B cell (primary cell): ENCODE measurements at regions not wholly inside any gene's neighbourhood (a gene's known extent, or its start where the extent isn't known, plus 50 kb on each side); places are given as distances from the start of the nearest gene placed in this dataset.

ENCODE experiments used
- ATAC-seq: fragments of 200-7000 bp; cut with Tn5 transposase; one replicate; pipeline ENCODE4 v1.10.0; 2021; ENCODE audit warnings: low read depth, mild to moderate bottlenecking, moderate number of reproducible peaks, moderate library complexity
- CTCF ChIA-PET: fragments of 350-600 bp; sonication (Branson Sonifier 250); formaldehyde crosslinking; loops from one replicate; lab custom pipeline; 2021; ENCODE audit warnings: antibody characterized with exemption, inconsistent platforms; lab: Charles Lee
- POLR2A ChIA-PET: fragments of 350-600 bp; sonication (Branson Sonifier 250); formaldehyde crosslinking; loops from one replicate; lab custom pipeline; 2021; ENCODE audit warnings: antibody characterized with exemption; lab: Charles Lee
- DNase-seq: peaks from one replicate; pipeline ENCODE4 v3.0.0; 2013
- H2AFZ ChIP-seq: 2 replicates; pipeline ENCODE4 v1.6.1; 2012; ENCODE audit warnings: mild to moderate bottlenecking, low read depth, low read length; ENCODE audit not compliant: insufficient read depth, poor library complexity, severe bottlenecking
- H3K27ac ChIP-seq, 2 donors: 1 replicate in 1 of 2; 2 replicates in 1 of 2; pipeline ENCODE4 v1.5.1; 2012 to 2013; ENCODE audit warnings: low read length in 2 of 2, mild to moderate bottlenecking in 2 of 2, moderate library complexity in 1 of 2
- H3K27me3 ChIP-seq, 4 experiments: fragments of 200-600 bp in 1 of 4; sonication (generic) in 1 of 4; replicated peaks in 1 of 4; 1 replicate in 2 of 4; 2 replicates in 2 of 4; pipeline versions ENCODE4 v1.6.1 to v1.7.0; 2013 to 2016; ENCODE audit warnings: low read length in 3 of 4, mild to moderate bottlenecking in 2 of 4, mixed read lengths in 1 of 4, moderate library complexity in 1 of 4; ENCODE audit not compliant: insufficient read depth in 4 of 4, control insufficient read depth in 3 of 4; ENCODE audit errors: control extremely low read depth in 1 of 4
- H3K36me3 ChIP-seq, 2 experiments: replicated peaks in 1 of 2; 1 replicate in 1 of 2; 2 replicates in 1 of 2; pipeline versions ENCODE4 v1.6.1 to v1.7.1; 2013; ENCODE audit warnings: low read length in 1 of 2; ENCODE audit not compliant: insufficient read depth in 2 of 2, control insufficient read depth in 1 of 2; ENCODE audit errors: control extremely low read depth in 1 of 2, extremely low read depth in 1 of 2
- H3K4me1 ChIP-seq, 2 donors: fragments of 200-600 bp in 1 of 2; sonication (generic) in 1 of 2; 1 replicate in 1 of 2; 2 replicates in 1 of 2; pipeline versions ENCODE4 v1.5.1 to v1.6.1; 2013 to 2017; ENCODE audit warnings: low read length in 2 of 2; ENCODE audit not compliant: control insufficient read depth in 2 of 2, insufficient read depth in 2 of 2
- H3K4me2 ChIP-seq: replicated peaks from 2 replicates; pipeline ENCODE3; 2012; ENCODE audit warnings: mild to moderate bottlenecking, low read depth, low read length; ENCODE audit not compliant: poor library complexity, severe bottlenecking
- H3K4me3 ChIP-seq, 5 experiments: fragments of 200-600 bp in 1 of 5; sonication (generic) in 1 of 5; 1 replicate in 3 of 5; 2 replicates in 2 of 5; pipeline versions ENCODE4 v1.5.1 to v1.7.0; 2011 to 2016; ENCODE audit warnings: low read length in 4 of 5, mild to moderate bottlenecking in 4 of 5, low read depth in 2 of 5, control low read depth in 1 of 5, moderate library complexity in 1 of 5; ENCODE audit not compliant: insufficient read depth in 1 of 5; ENCODE audit errors: control extremely low read depth in 1 of 5, extremely low read depth in 1 of 5
- H3K79me2 ChIP-seq: fragments of 200-600 bp; sonication (generic); one replicate; pipeline ENCODE4 v1.6.0; 2016; ENCODE audit warnings: low read length; ENCODE audit not compliant: control insufficient read depth, insufficient read depth
- H3K9ac ChIP-seq: fragments of 200-600 bp; sonication (generic); 2 replicates; pipeline ENCODE4 v1.6.1; 2017; ENCODE audit warnings: mild to moderate bottlenecking, low read length, moderate library complexity
- H3K9me3 ChIP-seq, 3 donors: one replicate each; pipeline versions ENCODE4 v1.6.1 to v1.7.1; 2013; ENCODE audit warnings: low read length in 2 of 3; ENCODE audit not compliant: control insufficient read depth in 2 of 3, insufficient read depth in 1 of 3; ENCODE audit errors: control extremely low read depth in 1 of 3
- H4K20me1 ChIP-seq: 2 replicates; pipeline ENCODE4 v1.6.0; 2012; ENCODE audit warnings: mild to moderate bottlenecking, low read length; ENCODE audit not compliant: insufficient read depth, control insufficient read depth, poor library complexity, severe bottlenecking
- H3K27ac Mint-ChIP-seq: one replicate; pipeline ENCODE4 v1.8.0; 2021; ENCODE audit warnings: mixed read lengths
- H3K27me3 Mint-ChIP-seq: one replicate; pipeline ENCODE4 v1.8.0; 2021; ENCODE audit warnings: mixed read lengths
- H3K4me1 Mint-ChIP-seq: one replicate; pipeline ENCODE4 v1.8.0; 2021; ENCODE audit warnings: mixed read lengths
- H3K4me3 Mint-ChIP-seq: one replicate; pipeline ENCODE4 v1.8.0; 2021; ENCODE audit warnings: mixed read lengths
- H3K9me3 Mint-ChIP-seq: one replicate; pipeline ENCODE4 v1.8.0; 2022; ENCODE audit warnings: mixed read lengths; ENCODE audit not compliant: insufficient read depth
- CTCF ChIP-seq: fragments of 200-600 bp; IDR thresholded peaks from one replicate; pipeline ENCODE4 v1.8.0; 2022; ENCODE audit warnings: antibody characterized with exemption, mild to moderate bottlenecking
- EZH2 ChIP-seq: IDR thresholded peaks from 2 replicates; pipeline ENCODE4 v1.6.1; 2012; ENCODE audit warnings: borderline replicate concordance, low read depth, mild to moderate bottlenecking, moderate library complexity, low read length; ENCODE audit not compliant: insufficient read depth, poor library complexity, severe bottlenecking
- WGBS: methylation state at CpG from one replicate; pipeline ENCODE4 v1.1.5; 2013; ENCODE audit warnings: missing lambda C conversion rate; ENCODE audit not compliant: insufficient coverage; 5-methylcytosine and 5-hydroxymethylcytosine counted together
- intact Hi-C: fragments of 100-400 bp; cut with micrococcal nuclease; formaldehyde crosslinking; loops from one replicate; pipeline ENCODE4 v1.10.0; 2022

- no peaks in the 10 kb centered on the region for H3K79me2 ChIP-seq
- H3K4me3 Mint-ChIP-seq: no peak overlapping the region
- no peak for ATAC-seq
- intact Hi-C loops: no loop called here
- H3K27ac ChIP-seq: no peak overlapping the region
- no peak overlapping the region for H3K9ac ChIP-seq
- H3K27ac Mint-ChIP-seq: no peak overlapping the region
- CTCF ChIA-PET: interaction anchor here (1.3 kb wide), 1 partner anchor 137 kb away, joined by 4 read pairs; no protein-coding TSS in a partner anchor
- H2AFZ ChIP-seq: no peak overlapping the region
- TF ChIP-seq CTCF (no peak), EZH2 (no peak)
- H4K20me1 ChIP-seq: no peaks in the 10 kb centered on the region
- H3K36me3 ChIP-seq: no peaks in the 10 kb centered on the region
- POLR2A ChIA-PET: no interaction called here
- H3K4me3 ChIP-seq: no peak overlapping the region
- H3K9me3 Mint-ChIP-seq: no peaks in the 10 kb centered on the region
- no peaks in the 10 kb centered on the region for H3K4me1 Mint-ChIP-seq
- DNase-seq: no peak
- peaks cover 6% of the 10 kb centered on the region for H3K27me3 Mint-ChIP-seq
- no peak overlapping the region for H3K4me2 ChIP-seq
- H3K9me3 ChIP-seq: no peaks in the 10 kb centered on the region
- no peaks in the 10 kb centered on the region for H3K4me1 ChIP-seq
- 100% methylated on average over 1 of the region's 3 CpGs for WGBS
- no peaks in the 10 kb centered on the region for H3K27me3 ChIP-seq
Measured at GRCh38 chr1:94668528-94668927, 127.0 kb upstream of the F3 start.

GRCh38 chr1:94667818-94668217 lies 126.3 kb upstream of the F3 start:
- CTCF ChIA-PET: no interaction called here
- H3K27ac Mint-ChIP-seq: no peak overlapping the region
- ATAC-seq: no peak

More at GRCh38 chr1:94667818-94668217, 126.3 kb upstream of the F3 start:
- intact Hi-C loops: no loop called here
- TF ChIP-seq EZH2 (no peak), CTCF (no peak)
- no peak overlapping the region for H2AFZ ChIP-seq
- POLR2A ChIA-PET: no interaction called here
- no peak overlapping the region for H3K4me2 ChIP-seq
- H4K20me1 ChIP-seq: no peaks in the 10 kb centered on the region
- H3K4me3 ChIP-seq: no peak overlapping the region
- WGBS: 97% methylated on average over 7 of the region's 7 CpGs
- Mint-ChIP-seq H3K4me1 (no peaks in the 10 kb centered on the region), H3K27me3 (peaks cover 6% of the 10 kb centered on the region), H3K4me3 (no peak overlapping the region), H3K9me3 (no peaks in the 10 kb centered on the region)
- no peaks in the 10 kb centered on the region for H3K36me3 ChIP-seq
- no peak overlapping the region for H3K9ac ChIP-seq
- H3K9me3 ChIP-seq: no peaks in the 10 kb centered on the region
- DNase-seq: no peak
- H3K27me3 ChIP-seq: no peaks in the 10 kb centered on the region
- no peak overlapping the region for H3K27ac ChIP-seq
- no peaks in the 10 kb centered on the region for H3K4me1 ChIP-seq
- H3K79me2 ChIP-seq: no peaks in the 10 kb centered on the region
